GM19025 (cell line): ENCODE measurements at regions not wholly inside any gene's neighbourhood (a gene's known extent, or its start where the extent isn't known, plus 50 kb on each side); places are given as distances from the start of the nearest gene placed in this dataset.

Experiments
- ATAC-seq: cut with Tn5 transposase; IDR thresholded peaks from one replicate; pipeline ENCODE4 v1.9.1; 2021; ENCODE audit warnings: mild to moderate bottlenecking, low read depth, moderate library complexity; ENCODE audit not compliant: unreplicated experiment

DNA sequence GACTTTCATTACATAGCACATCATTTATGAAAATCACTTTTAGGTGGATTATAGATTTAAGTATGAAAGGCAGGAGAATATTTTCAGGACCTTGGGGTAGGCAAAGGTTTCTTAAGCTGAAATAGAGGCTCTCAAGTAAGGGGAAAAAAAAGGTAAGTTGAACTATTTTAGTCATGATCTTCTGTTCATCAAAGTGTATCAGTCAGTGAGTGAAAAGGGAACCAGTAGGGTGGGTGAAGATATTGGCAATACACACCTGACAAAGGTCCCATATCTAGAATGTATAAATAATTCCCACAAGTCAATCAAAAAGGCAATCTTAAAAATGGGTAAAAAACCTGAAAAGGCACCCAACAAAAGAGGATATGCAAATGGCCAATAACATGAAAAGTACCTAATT is 218.6 kb downstream of the KLF13 start:
- no peak for ATAC-seq

DNA sequence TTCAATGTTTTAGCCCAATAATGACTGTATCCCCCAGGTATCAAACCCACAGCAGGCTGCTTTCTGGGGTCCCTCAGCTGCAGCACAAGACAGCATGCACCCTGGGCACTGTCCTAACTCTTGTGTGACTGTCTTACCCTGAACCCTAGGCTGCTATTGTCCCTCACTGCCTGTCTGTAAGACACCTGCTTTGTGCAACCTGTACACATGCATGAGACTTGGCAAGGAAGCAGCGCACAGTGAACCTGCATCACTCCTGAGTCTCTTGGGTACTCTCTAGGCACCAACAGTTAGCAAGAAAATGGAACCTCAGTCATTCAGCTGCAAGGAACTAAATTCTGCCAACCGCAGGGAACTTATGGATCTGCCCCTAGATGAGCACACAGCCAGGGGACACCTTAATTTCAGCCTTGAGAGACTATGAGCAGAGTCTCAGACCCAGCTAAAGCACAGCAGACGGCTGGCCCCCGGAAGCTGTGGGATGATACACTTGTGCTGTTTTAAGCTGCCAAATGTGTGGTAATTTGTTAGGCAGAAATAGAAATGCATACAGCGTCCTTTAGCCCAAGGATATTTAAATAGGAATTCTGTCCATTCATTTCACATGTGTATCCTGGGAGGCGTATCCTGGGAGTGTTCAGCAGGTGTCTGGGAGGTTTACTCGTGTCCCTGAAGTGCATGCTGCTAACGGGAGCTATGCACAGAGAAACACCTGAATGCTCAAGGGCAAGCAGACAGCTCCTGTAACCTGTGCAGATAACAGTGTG is 223.8 kb downstream of the KLF13 start:
- no peak for ATAC-seq

DNA sequence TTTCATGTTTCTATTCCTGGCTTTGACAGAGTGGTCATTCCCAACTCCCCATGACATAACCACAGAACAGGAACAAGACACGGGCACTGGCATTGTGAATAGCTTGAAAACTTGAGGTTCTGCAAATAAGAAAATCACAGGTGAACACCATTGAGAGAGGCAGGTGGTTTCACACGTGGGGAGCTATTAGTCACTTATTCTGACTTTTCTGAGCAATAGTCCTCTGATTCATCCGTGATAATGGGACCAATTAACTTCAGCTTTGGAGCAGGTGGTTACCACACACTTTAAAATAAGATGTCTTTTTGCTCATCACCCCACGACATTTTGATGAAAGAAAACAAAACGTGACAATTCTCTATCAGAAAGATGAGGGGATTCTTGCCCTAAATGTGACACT is 224.7 kb downstream of the KLF13 start:
- ATAC-seq = no peak

DNA sequence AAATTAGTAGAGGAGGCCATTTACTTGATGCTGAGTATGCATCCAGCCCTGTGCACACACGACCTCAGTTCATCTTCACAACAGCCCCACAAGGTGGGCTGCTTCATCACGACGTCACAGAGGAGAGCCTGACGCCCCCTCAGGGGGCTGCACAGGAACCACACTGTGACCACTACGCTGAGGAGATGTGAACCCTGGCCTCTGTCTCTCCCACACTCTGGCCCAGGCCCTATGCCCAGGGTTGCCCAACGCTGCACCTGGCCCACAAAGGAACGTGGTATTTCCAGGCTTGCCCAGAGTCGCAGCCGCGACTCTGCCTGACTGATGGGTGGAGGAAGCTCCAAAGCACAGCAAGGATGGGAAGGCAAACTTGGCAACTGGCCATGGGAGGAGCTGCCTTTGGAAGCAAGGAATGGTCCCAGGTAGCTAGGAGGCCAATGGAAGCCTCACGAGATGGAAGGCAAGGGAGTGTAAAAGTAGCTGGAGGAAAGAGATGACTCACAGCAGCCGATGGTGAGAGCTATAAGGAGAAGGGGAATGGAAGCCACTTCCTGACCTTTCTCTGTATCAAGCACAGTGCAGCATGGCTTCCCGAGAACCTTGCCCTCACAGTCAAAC is 226.0 kb downstream of the KLF13 start:
- no peak for ATAC-seq

DNA sequence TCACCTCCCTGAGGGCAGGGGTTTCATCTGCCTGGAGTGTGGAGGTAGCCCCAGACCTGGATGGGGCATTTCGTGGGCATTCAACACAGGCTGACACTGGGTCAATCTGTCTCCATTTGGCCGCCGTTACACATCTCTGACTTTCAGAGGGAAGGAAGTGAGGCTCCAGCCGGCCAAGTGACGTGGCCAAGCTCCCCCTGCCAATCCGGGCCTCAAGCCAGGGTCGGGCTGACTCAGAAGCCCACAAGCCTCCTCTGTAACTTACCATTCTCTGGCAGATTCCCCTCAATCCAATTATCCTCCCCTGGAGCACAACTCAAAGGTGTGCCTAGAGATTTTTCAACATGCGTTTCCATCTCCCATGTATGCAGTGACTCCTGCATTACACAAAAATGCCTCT is 227.6 kb downstream of the KLF13 start:
- no peak for ATAC-seq

DNA sequence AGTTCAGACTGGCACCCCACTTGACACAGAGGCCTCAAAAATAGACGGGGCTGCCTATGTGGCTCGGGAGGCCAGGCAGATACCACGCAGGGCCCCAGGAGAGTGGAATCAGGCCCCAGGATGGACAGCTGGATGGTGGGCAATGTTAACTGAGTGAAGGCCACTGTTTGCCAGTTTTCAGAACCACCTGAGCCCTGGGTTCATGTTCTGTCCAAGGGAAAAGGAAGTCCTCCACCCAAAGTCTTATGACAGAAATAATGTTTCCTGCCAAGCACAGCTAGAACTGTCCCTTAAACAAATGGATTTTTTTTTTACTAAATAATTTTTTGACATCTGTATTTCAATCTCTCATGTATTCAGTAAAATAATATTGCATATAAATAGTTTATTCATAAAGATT is 228.4 kb downstream of the KLF13 start:
- ATAC-seq = no peak

DNA sequence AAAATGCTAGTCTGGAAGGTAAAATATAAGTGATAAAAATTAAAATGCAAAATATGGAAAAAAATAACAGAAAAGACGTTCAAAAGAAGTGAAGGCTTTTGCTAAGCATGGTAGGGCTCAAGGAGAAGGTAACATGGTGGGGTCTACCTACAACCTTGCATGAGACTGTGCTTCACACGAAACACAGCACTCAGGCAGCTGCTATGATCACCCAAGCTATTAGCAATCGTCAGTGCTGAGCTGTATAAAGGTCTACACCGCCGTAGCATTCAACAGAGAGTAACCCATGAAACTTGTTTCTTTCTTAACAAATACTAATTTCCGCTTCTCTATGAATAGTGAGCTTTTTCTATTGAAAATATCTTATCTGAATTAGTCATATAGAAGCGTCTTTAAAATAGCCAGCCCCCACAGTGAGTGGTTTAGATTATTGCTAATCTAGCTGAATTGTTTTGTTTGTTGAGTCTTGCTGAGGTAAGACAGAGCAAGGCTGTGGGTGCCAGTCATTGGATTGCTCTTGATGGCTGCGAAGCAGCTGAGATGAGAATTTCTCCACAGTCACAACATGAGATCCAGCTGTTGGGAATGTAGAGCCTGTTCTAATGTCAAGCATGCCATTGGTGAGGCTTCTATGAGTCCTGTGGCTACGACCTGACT is 230.0 kb downstream of the KLF13 start:
- ATAC-seq = no peak

DNA sequence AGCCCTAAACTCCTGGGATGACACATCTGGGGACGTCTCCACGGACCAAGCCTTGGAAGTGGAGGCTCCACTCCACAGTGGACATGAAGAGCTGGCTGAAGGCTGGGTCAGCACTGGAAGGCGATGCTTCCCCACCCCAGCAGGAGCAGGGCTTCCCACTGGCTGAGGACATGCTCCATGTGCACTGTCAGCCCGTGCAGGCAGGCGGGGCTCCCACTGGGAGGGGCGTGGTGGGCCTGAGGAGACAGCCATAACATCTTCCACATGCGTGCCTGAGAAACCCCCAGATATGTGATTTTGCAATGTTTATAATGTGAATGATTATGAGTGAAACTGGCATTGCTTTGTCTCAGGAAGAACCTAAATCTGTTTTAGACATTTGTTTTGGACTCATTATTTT is 231.3 kb downstream of the KLF13 start:
- ATAC-seq = no peak

DNA sequence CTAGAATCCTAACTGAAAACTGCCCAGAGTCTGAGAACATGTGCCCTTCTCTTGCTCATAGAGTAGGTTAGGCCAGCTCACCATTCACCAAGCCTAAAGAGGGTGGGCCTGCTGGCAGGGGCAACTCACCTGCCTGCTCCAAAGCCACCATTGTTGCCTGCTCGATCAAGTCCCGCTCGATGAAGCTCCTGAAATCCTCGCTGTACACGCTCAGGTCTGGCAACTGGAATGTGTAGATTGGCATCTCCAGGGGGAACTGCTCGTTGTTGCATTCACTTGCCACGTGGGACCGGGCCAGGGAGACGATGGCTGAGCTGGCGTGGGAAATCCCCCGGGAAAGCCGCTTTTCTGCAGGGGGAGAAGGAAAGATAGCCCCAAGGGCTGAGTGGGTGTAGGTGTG is 232.2 kb downstream of the KLF13 start:
- ATAC-seq = no peak

DNA sequence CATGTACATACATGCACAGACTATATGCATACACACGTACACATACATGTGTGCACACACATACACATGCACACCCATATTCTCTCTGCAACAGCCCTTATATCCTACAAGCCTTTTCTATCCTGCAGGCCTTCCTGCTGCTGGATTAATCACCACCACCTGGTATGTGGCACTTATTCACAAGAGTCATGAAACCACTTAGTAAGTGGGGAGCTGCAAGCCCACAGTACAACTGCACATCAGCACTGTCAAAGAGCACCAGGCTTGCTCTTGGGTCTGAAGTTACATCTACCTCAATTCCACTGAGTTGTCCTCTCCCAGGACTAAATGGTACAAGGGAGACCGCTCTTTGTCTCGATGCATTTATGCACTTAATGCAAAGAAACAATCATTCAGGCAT is 233.2 kb downstream of the KLF13 start:
- no peak for ATAC-seq

DNA sequence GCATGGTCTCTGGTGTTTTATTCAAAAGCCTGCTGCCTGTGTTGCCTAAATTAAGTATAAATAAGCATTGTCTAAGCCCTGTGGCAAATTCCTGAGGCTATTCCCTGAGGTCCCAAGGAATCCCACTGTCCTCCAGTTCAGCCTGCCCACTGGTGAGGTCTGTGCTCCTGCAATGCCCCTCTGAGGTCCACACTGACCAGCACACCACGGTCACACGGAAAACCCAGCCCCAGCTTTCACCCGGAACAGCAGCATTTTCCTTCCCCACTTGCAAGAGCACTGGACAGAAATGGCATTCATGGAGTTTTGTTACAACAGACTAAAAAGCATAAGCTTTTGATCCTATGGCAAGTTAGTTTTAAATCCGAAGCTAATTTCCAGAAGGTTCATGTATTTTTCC is 234.0 kb downstream of the KLF13 start:
- ATAC-seq = no peak

DNA sequence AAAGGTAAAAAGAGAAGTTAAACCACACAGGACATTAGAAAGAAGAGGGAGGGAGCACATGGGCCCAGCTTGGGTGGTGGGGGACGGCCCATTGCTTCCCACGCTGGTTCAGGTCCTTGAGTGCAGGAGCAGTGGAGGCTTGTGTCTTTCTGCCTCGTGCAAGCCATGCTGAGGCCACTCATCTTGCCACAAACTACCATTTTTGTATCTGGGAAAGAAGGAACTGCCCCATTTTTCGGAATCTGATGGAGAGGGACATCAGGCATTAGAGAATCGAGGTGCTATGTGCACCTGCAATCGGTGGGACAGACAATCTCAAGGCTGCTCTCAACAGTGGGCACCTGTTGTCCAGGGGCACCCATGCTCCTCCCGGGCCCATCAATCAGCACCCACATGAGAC is 234.5 kb downstream of the KLF13 start:
- ATAC-seq = no peak

DNA sequence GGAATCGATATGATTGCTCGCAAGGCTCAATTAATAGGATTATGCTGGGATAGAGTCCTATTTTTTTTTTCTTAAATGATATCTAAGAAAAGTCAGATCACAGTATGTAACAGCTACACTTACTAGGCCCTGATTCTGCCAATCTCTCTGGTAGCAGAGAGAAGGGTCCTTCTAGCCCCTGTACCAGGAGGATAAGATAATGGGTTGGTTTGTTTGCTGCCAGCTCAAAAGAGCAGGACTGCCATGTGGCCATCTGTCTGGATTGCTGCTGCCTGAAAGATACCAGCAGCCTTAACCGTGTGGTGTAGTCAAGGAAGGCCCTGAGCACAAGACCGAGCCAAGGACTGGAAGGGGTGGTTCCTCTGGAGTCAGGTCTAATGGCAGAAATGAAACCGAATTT is 236.4 kb downstream of the KLF13 start:
- no peak for ATAC-seq

DNA sequence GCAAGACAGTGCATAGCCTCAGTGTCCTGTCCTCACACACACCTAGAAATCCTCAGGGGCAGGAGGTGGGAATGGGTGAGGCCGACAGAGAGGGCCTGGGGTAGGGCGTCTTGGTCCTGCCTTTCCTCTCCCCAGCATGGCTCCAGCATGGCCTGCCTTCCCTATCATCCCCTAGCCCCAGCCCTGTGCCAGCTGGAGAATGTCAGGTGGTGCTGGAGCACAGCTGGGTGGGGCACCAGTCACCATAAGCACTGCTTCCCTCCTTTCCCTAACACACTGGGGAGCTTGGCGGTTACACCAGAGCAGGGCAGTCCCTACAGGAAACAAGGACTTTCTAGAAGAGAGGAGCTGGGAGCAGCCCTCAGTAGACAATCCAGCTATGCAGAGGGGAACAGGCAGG is 236.8 kb downstream of the KLF13 start:
- ATAC-seq = no peak

DNA sequence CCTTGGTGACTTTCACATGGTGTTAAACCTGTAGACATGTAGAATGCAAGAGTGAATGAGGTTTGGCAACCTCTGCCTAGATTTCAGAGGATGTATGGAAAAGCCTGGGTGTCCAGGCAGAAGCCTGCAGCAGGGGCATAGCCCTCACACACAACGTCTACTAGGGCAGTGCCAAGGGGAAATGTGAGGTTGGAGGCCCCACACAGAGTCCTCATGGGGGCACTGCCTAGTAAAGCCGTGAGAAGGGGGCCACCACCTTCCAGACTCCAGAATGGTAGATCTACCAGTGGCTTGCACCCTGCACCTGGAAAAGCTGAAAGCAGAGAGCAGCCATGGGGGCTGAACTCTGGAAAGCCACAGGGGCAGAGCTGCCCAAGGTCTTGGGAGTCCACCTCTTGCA is 241.2 kb downstream of the KLF13 start:
- no peak for ATAC-seq

DNA sequence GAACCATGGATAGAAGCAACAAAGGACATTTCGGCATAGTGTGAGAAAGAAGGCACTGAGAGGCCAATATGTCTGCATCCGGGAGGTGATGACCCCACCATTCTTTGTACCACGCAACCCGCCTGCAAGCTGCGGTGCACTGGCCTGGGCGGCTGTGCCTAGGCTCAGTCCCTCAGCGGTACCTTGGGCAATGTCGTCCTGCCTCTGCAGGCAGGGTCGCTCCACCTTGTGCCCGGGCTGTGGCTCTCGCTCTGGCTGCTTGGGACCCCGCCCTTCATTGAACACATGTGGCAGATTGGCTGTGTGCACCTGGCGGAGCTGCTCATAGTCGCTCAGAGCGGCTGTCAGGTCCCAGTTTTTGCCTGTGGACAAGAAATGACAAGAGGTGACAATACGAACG is 243.2 kb downstream of the KLF13 start:
- ATAC-seq = no peak

DNA sequence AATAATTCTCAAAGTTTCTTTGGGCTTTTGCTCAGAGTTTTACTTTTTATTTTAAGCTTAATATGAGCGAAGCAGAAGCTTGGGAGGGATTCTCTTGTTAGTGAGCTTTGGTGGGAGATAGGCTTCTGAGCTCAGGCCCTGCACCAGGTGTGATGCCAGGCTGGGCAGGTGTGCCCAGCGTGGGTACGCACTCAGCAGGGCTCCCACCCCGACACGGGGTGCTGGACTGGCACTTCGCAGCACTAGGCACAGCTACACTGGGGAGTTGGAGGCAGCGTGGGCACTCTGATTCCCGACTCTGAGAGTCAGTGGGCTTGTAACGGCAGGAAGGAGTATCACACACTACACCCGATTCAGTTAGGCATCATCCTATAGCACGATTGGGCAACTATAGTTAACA is 244.0 kb downstream of the KLF13 start:
- no peak for ATAC-seq

DNA sequence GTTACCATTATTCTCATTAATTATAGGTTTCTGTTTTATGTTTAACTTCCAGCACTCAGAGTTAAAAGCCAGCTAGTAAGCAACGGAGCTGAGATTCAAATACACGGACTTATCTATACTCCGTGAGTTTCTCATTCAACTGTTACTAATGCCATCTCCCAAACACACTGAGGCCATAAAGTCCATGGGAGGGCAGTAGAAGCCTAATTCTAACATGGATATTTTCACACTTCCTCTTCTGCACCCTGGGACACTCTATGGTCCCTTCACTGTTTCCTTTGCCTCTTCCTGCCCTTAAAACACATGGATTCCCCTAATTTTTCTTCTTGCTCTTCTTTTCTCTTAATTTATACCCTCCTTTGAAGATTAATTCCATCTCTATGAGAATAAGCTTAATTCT is 245.0 kb downstream of the KLF13 start:
- no peak for ATAC-seq

DNA sequence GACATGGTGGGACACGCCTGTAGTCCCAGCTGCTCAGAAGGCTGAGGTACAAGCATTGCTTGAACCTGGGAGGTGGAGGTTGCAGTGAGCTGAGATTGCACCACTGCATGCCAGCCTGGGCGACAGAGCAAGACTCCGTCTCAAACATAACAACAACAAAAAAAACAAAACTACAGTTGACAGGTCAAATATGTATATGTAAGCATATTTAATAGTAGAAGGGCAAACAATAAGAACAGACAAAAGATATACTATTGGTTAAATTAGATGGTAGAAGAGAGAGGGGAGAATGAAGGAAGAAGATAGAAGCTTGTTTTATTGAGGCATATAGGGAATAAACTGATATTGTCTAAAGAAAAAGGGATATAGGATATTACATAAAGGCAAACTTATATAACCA is 247.1 kb downstream of the KLF13 start:
- no peak for ATAC-seq

DNA sequence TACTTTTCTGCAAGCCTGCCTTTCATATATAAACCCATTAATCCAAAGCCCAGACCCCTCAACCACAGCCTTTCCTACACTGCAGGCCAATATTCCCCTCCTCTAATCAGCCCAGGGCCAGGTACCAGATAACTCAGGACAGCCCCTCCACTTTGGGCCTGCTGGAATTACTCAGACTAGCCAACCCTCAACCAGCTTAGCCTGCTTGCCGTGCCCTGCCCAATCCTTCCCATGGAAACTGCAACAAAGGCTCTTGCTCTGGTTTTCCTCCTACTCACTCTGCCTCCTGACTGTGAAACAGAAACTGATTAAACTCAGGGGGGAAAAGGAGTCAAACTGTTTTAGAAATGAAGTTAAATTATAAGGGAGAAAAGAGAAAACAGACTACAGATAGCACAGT is 248.1 kb downstream of the KLF13 start:
- no peak for ATAC-seq

DNA sequence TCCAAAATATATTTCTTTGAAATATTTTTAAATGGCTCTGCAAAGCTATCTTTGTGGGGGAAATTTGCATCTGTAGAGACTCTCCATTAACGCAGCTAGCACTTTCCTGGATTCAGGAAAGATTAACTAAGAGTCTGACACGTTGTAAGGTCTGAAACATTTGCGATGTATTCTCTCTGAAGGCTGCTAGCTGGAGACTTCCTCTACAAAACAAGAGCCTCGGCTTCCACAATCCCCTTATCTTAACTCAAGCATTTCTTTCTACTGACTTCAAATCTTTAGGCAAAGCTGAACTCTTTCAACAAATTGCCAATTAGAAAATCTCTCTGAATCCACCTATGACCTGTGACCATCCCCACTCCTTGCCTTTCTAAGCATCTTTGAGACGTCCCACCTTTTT is 250.5 kb downstream of the KLF13 start:
- no peak for ATAC-seq

DNA sequence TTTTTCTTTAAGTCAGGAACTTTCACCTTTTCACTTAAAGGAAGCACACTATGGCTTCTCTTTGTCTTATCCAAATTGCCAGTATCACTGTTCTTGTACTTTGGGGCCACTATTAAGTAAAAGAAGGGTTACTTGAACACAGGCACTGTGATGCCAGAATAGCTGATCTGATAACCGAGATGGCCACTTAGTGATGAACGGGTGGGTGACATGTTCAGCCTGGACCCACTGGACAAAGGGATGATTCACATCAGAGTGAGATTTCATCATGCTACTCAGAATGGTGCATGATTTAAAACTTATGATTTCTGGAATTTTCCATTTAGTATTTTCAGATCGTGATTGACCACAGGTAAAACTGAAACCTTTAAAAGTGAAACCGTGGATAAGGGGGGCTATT is 252.6 kb downstream of the KLF13 start:
- no peak for ATAC-seq
